ENCODE measurements at regions not wholly inside any gene's neighbourhood (a gene's known extent, or its start where the extent isn't known, plus 50 kb on each side); places are given as distances from the start of the nearest gene placed in this dataset.

- TF ChIP-seq POLR2A (IDR thresholded peaks at IDR 0.05), result no peak
- TF ChIP-seq CTCF (IDR thresholded peaks at IDR 0.05), result no peak
These were observed 343.4 kb downstream of the PPP1R2C start for GRCh38 chrX:42434458-42435166.

Measured in body of pancreas (tissue), 4 donors.